ENCODE measurements at regions not wholly inside any gene's neighbourhood (a gene's known extent, or its start where the extent isn't known, plus 50 kb on each side); places are given as distances from the start of the nearest gene placed in this dataset.

GRCh38 chr1:57683037-57683942 is 259.4 kb upstream of the DAB1 start:
- no peak for TF ChIP-seq CTCF (IDR thresholded peaks at IDR 0.05)
- TF ChIP-seq POLR2AphosphoS5 (IDR thresholded peaks at IDR 0.05; ENCODE audit: insufficient read depth in 1 of 2, low read depth in 1 of 2), result no peak

Measured in vagina (tissue), 2 donors.